Right lobe of liver (tissue), 4 donors: ENCODE measurements at regions not wholly inside any gene's neighbourhood (a gene's known extent, or its start where the extent isn't known, plus 50 kb on each side); places are given as distances from the start of the nearest gene placed in this dataset.

Source experiments
- CTCF ChIP-seq, 4 donors: fragments of 200-600 bp in 3 of 4; fragments of 450-650 bp in 1 of 4; IDR thresholded peaks; one replicate each; pipeline versions ENCODE4 v1.5.1 to v1.8.0; 2016 to 2022; ENCODE audit warnings: antibody characterized with exemption in 4 of 4, mild to moderate bottlenecking in 2 of 4
- POLR2A ChIP-seq: fragments of 450-650 bp; IDR thresholded peaks from one replicate; pipeline ENCODE4 v1.6.1; 2017; ENCODE audit warnings: antibody characterized with exemption, mild to moderate bottlenecking
- donor health status: DM: no; HTN: no; CAD: no.
- donor health status: DM: no; HTN: no; CAD: no.
- donor health status: DM: no; HTN: yes; CAD: no.

- no peak for TF ChIP-seq CTCF (IDR thresholded peaks at IDR 0.05)
- no peak for TF ChIP-seq POLR2A
These were observed 574.6 kb downstream of the SLC4A3 start for GRCh38 chr2:220202066-220202465.
